HCT116 (cell line): ENCODE measurements at regions not wholly inside any gene's neighbourhood (a gene's known extent, or its start where the extent isn't known, plus 50 kb on each side); places are given as distances from the start of the nearest gene placed in this dataset.

Source experiments
- ATAC-seq: fragments of 200-7000 bp; cut with Tn5 transposase; 2 replicates; pipeline ENCODE4 v1.9.1; 2020; ENCODE audit warnings: mild to moderate bottlenecking, moderate library complexity
- BruUV-seq: library from RNA; stranded (reverse); fragments of 400-500 nt; replicated peaks from 2 replicates; lab custom pipeline; 2021; lab: Mats Ljungman, UMichigan
- CTCF ChIA-PET: fragments of 300-600 bp; sonication (Branson Sonifier 250); formaldehyde crosslinking; loops from one replicate; lab custom pipeline; 2021; ENCODE audit warnings: antibody characterized with exemption; lab: Charles Lee
- POLR2A ChIA-PET: fragments of 300-600, 350-600 bp; sonication (Branson Sonifier 250); formaldehyde crosslinking; loops from one replicate; lab custom pipeline; 2021; ENCODE audit warnings: antibody characterized with exemption; lab: Charles Lee
- RAD21 ChIA-PET, 2 experiments: fragments of 300-600 bp; sonication (Branson Sonifier 250); formaldehyde crosslinking; loops; one replicate each; lab custom pipeline; 2023; ENCODE audit warnings: low total read pairs in 2 of 2; ENCODE audit not compliant: uncharacterized antibody in 2 of 2, unreplicated experiment in 2 of 2, low non-redundant PET in 1 of 2; lab: Charles Lee
- DNase-seq: peaks from one replicate; pipeline ENCODE4 v3.0.0-alpha.2; 2010; ENCODE audit warnings: low read depth, low spot score
- H2AFZ ChIP-seq: fragments of 200-600 bp; shearing (Covaris generic), sonication (generic); 2 replicates; pipeline ENCODE4 v1.6.1; 2017; ENCODE audit warnings: low read depth, mixed run types, mixed read lengths, antibody characterized with exemption, low read length; ENCODE audit not compliant: poor library complexity, severe bottlenecking
- H3K27ac ChIP-seq: 2 replicates; pipeline ENCODE4 v1.5.1; 2012; ENCODE audit warnings: low read depth, low read length
- H3K27me3 ChIP-seq: fragments of 200-600 bp; sonication (generic); 2 replicates; pipeline ENCODE4 v1.6.1; 2016; ENCODE audit warnings: mixed run types, low read length, mixed read lengths; ENCODE audit not compliant: insufficient read depth
- H3K36me3 ChIP-seq, 2 experiments: fragments of 200-500 bp in 1 of 2; fragments of 200-600 bp in 1 of 2; sonication (Bioruptor generic) in 1 of 2; sonication (generic) in 1 of 2; 2 replicates each; pipeline versions ENCODE4 v1.5.1 to v1.6.1; 2014 to 2016; ENCODE audit warnings: low read length in 2 of 2, inconsistent platforms in 1 of 2, mixed read lengths in 1 of 2, mixed run types in 1 of 2; ENCODE audit not compliant: insufficient read depth in 2 of 2, control insufficient read depth in 1 of 2
- H3K4me1 ChIP-seq, 2 experiments: fragments of 200-600 bp in 1 of 2; sonication (generic) in 1 of 2; 2 replicates each; pipeline versions ENCODE4 v1.5.1 to v1.6.1; 2012 to 2017; ENCODE audit warnings: low read length in 2 of 2, inconsistent platforms in 1 of 2, mild to moderate bottlenecking in 1 of 2, mixed read lengths in 1 of 2, mixed run types in 1 of 2, moderate library complexity in 1 of 2; ENCODE audit not compliant: insufficient read depth in 2 of 2, control insufficient read depth in 1 of 2
- H3K4me2 ChIP-seq: fragments of 200-600 bp; sonication (generic); 2 replicates; pipeline ENCODE4 v1.6.1; 2017; ENCODE audit warnings: mixed run types, low read length, mixed read lengths
- H3K4me3 ChIP-seq, 2 experiments: fragments of 200-600 bp in 1 of 2; sonication (generic) in 1 of 2; replicated peaks in 1 of 2; 2 replicates each; pipeline ENCODE4 v1.5.1; 2011 to 2016; ENCODE audit warnings: low read length in 2 of 2, control low read depth in 1 of 2, low read depth in 1 of 2, mild to moderate bottlenecking in 1 of 2, mixed read lengths in 1 of 2, mixed run types in 1 of 2
- H3K79me2 ChIP-seq: fragments of 200-600 bp; sonication (generic); 2 replicates; pipeline ENCODE4 v1.6.1; 2017; ENCODE audit warnings: mild to moderate bottlenecking, mixed run types, low read length, moderate library complexity, mixed read lengths; ENCODE audit not compliant: insufficient read depth
- H3K9ac ChIP-seq: fragments of 200-600 bp; sonication (generic); 2 replicates; pipeline ENCODE4 v1.6.1; 2016; ENCODE audit warnings: low read length, mixed read lengths
- H3K9me2 ChIP-seq: fragments of 200-600 bp; sonication (generic), shearing (Covaris generic); 2 replicates; pipeline ENCODE4 v1.6.1; 2017; ENCODE audit warnings: mixed run types, mild to moderate bottlenecking, moderate library complexity; ENCODE audit not compliant: insufficient read depth
- H3K9me3 ChIP-seq, 2 experiments: fragments of 200-500 bp in 1 of 2; fragments of 200-600 bp in 1 of 2; sonication (Bioruptor generic) in 1 of 2; sonication (generic) in 1 of 2; 2 replicates each; pipeline ENCODE4 v1.6.1; 2014 to 2017; ENCODE audit warnings: low read length in 2 of 2, mixed read lengths in 2 of 2, inconsistent platforms in 1 of 2, low read depth in 1 of 2, mild to moderate bottlenecking in 1 of 2, mixed run types in 1 of 2, moderate library complexity in 1 of 2; ENCODE audit not compliant: control insufficient read depth in 1 of 2, insufficient read depth in 1 of 2
- H4K20me1 ChIP-seq: fragments of 200-600 bp; sonication (generic), shearing (Covaris generic); 2 replicates; pipeline ENCODE4 v1.6.1; 2017; ENCODE audit warnings: mixed run types, mild to moderate bottlenecking, moderate library complexity; ENCODE audit not compliant: insufficient read depth
- ATF3 ChIP-seq: IDR thresholded peaks from 2 replicates; pipeline ENCODE4 v1.6.1; 2012
- EZH2 ChIP-seq: fragments of 200-600 bp; sonication (generic); IDR thresholded peaks from 2 replicates; pipeline ENCODE4 v1.6.1; 2017; ENCODE audit warnings: antibody characterized with exemption, mixed run types
- EZH2phosphoT487 ChIP-seq: fragments of 200-600 bp; IDR thresholded peaks from 2 replicates; pipeline ENCODE4 v1.6.1; 2018; ENCODE audit warnings: antibody characterized with exemption, borderline replicate concordance
- POLR2AphosphoS5 ChIP-seq: IDR thresholded peaks from 2 replicates; pipeline ENCODE4 v1.6.1; 2011; ENCODE audit warnings: mild to moderate bottlenecking, low read depth, low read length, moderate library complexity
- RAD21 ChIP-seq: IDR thresholded peaks from 2 replicates; pipeline ENCODE4 v1.6.1; 2012; ENCODE audit warnings: low read depth, mild to moderate bottlenecking
- SP1 ChIP-seq: IDR thresholded peaks from 2 replicates; pipeline ENCODE4 v1.6.1; 2012; ENCODE audit warnings: low read depth
- YY1 ChIP-seq: IDR thresholded peaks from 2 replicates; pipeline ENCODE4 v1.6.1; 2011; ENCODE audit warnings: low read length, low read depth, moderate library complexity, mild to moderate bottlenecking; ENCODE audit not compliant: insufficient replicate concordance; ENCODE audit errors: extremely low read depth
- ZBTB33 ChIP-seq: IDR thresholded peaks from 2 replicates; pipeline ENCODE4 v1.6.1; 2011; ENCODE audit warnings: mild to moderate bottlenecking, low read length, moderate library complexity; ENCODE audit not compliant: insufficient replicate concordance; ENCODE audit errors: extremely low read depth
- intact Hi-C: fragments of 100-400 bp; cut with micrococcal nuclease; formaldehyde crosslinking; loops from 2 replicates; pipeline ENCODE4 v1.10.0; 2022
- TF ChIP-seq, protein P1 (sequence below): IDR thresholded peaks from 2 replicates; pipeline ENCODE4 v1.6.1; 2012

DNA sequence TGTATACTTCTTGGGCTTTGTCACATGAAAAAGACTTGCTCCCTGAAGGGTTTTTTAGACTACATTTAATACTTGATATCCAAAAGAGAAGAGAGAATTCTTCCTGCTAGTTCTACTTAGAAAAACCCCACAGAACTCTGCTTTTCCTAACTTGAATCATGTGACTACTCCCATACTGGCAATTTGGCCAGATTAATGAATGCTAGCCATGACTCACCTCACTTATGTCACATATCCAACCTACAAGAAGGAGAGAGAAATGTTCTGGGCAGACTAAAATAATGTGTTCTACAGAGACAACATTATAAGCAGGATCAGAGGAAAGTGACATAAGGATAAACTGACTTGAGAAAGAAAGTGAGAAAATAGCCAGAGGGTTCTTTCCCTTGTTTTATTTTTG lies 249.3 kb upstream of the GULP1 start:
- no TSS peak for BruUV-seq
- CTCF ChIA-PET, result no interaction called here
- Histone ChIP-seq H3K36me3 (no peaks in the 10 kb centered on the region), H3K9me3 (no peaks in the 10 kb centered on the region), H4K20me1 (no peaks in the 10 kb centered on the region), H3K4me1 (0 out of 4 replicates have a peak, but pooled peaks cover 0 to 5% of the 10 kb centered on the region in 2 experiments), H3K79me2 (no peaks in the 10 kb centered on the region), H3K27me3 (no peaks in the 10 kb centered on the region), H3K27ac (no peak overlapping the region), H3K9ac (no peak overlapping the region), H3K9me2 (no peaks in the 10 kb centered on the region), H3K4me2 (no peak overlapping the region), H3K4me3 (no peak overlapping the region), H2AFZ (peak overlapping the region; percentile 19)
- POLR2A ChIA-PET, result no interaction called here
- ATAC-seq (no peak), DNase-seq (no peak)
- TF ChIP-seq EZH2phosphoT487 (no peak), YY1 (no peak), POLR2AphosphoS5 (no peak), SP1 (no peak), ZBTB33 (no peak), EZH2 (no peak), ATF3 (no peak), RAD21 (no peak)
- TF ChIP-seq, protein P1, sequence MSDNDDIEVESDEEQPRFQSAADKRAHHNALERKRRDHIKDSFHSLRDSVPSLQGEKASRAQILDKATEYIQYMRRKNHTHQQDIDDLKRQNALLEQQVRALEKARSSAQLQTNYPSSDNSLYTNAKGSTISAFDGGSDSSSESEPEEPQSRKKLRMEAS, result no peak
- RAD21 ChIA-PET, result no interaction called here
- intact Hi-C loops, result no loop called here
